H9 (cell line): ENCODE measurements at regions not wholly inside any gene's neighbourhood (a gene's known extent, or its start where the extent isn't known, plus 50 kb on each side); places are given as distances from the start of the nearest gene placed in this dataset.

ENCODE experiments used
- DNase-seq: peaks from one replicate; pipeline ENCODE4 v3.0.0-alpha.2; 2017
- H2AFZ ChIP-seq: one replicate; pipeline ENCODE4 v1.6.1; 2013; ENCODE audit warnings: mild to moderate bottlenecking, low read length, control low read depth, moderate library complexity
- H2AK5ac ChIP-seq: 2 replicates; pipeline ENCODE4 v1.6.1; 2013; ENCODE audit warnings: low read length, control low read depth, mixed read lengths; ENCODE audit not compliant: insufficient read length
- H2BK120ac ChIP-seq: one replicate; pipeline ENCODE4 v1.6.1; 2013; ENCODE audit warnings: low read depth, mild to moderate bottlenecking, low read length, control low read depth, inconsistent platforms; ENCODE audit not compliant: poor library complexity, severe bottlenecking
- H2BK12ac ChIP-seq: 2 replicates; pipeline ENCODE4 v1.6.1; 2013; ENCODE audit warnings: low read length, control low read depth, mixed read lengths, low read depth; ENCODE audit not compliant: insufficient read length
- H2BK15ac ChIP-seq: 2 replicates; pipeline ENCODE4 v1.6.1; 2013; ENCODE audit warnings: low read depth, low read length, control low read depth
- H2BK20ac ChIP-seq: one replicate; pipeline ENCODE4 v1.6.1; 2013; ENCODE audit warnings: low read depth, mild to moderate bottlenecking, low read length, control low read depth, inconsistent platforms; ENCODE audit not compliant: poor library complexity, severe bottlenecking
- H2BK5ac ChIP-seq: 2 replicates; pipeline ENCODE4 v1.6.1; 2013; ENCODE audit warnings: low read length, control low read depth, mixed read lengths; ENCODE audit not compliant: insufficient read length
- H3K14ac ChIP-seq: 2 replicates; pipeline ENCODE4 v1.6.1; 2013; ENCODE audit warnings: low read length, control low read depth; ENCODE audit not compliant: insufficient read depth
- H3K18ac ChIP-seq: 2 replicates; pipeline ENCODE4 v1.6.1; 2013; ENCODE audit warnings: low read depth, mild to moderate bottlenecking, mixed read lengths, low read length, control low read depth; ENCODE audit not compliant: insufficient read length
- H3K23ac ChIP-seq: 2 replicates; pipeline ENCODE4 v1.6.1; 2013; ENCODE audit warnings: low read length, control low read depth, mixed read lengths, low read depth; ENCODE audit not compliant: insufficient read length
- H3K23me2 ChIP-seq: 2 replicates; pipeline ENCODE4 v1.6.1; 2013; ENCODE audit warnings: low read depth, mild to moderate bottlenecking, mixed read lengths, low read length, control low read depth; ENCODE audit not compliant: insufficient read length, poor library complexity, severe bottlenecking
- H3K27ac ChIP-seq: 2 replicates; pipeline ENCODE4 v1.5.1; 2013; ENCODE audit warnings: low read length, control low read depth, mixed read lengths, low read depth; ENCODE audit not compliant: insufficient read length
- H3K27me3 ChIP-seq: 2 replicates; pipeline ENCODE4 v1.6.1; 2013; ENCODE audit warnings: low read length, control low read depth, inconsistent platforms; ENCODE audit not compliant: insufficient read depth
- H3K4ac ChIP-seq: 2 replicates; pipeline ENCODE4 v1.6.1; 2013; ENCODE audit warnings: low read depth, mild to moderate bottlenecking, control low read depth, inconsistent platforms, low read length, moderate library complexity
- H3K4me1 ChIP-seq: 2 replicates; pipeline ENCODE4 v1.6.1; 2013; ENCODE audit warnings: low read length, control low read depth, inconsistent platforms; ENCODE audit not compliant: insufficient read depth
- H3K4me2 ChIP-seq: 2 replicates; pipeline ENCODE4 v1.6.1; 2013; ENCODE audit warnings: low read length, control low read depth, mixed read lengths; ENCODE audit not compliant: insufficient read length, insufficient read depth
- H3K56ac ChIP-seq: 2 replicates; pipeline ENCODE4 v1.6.1; 2013; ENCODE audit warnings: low read depth, mild to moderate bottlenecking, mixed read lengths, low read length, control low read depth; ENCODE audit not compliant: insufficient read length
- H3K79me1 ChIP-seq: 2 replicates; pipeline ENCODE4 v1.6.1; 2013; ENCODE audit warnings: low read depth, mild to moderate bottlenecking, moderate library complexity, low read length, control low read depth, inconsistent platforms; ENCODE audit not compliant: insufficient read depth, poor library complexity, severe bottlenecking
- H3K79me2 ChIP-seq: 2 replicates; pipeline ENCODE4 v1.6.1; 2013; ENCODE audit warnings: low read length, control low read depth, inconsistent platforms; ENCODE audit not compliant: insufficient read depth
- H3K9ac ChIP-seq: 2 replicates; pipeline ENCODE4 v1.6.1; 2013; ENCODE audit warnings: low read length, control low read depth, mixed read lengths; ENCODE audit not compliant: insufficient read length; ENCODE audit errors: extremely low read depth
- H3K9me3 ChIP-seq: one replicate; pipeline ENCODE4 v1.6.1; 2013; ENCODE audit warnings: low read depth, low read length, inconsistent platforms; ENCODE audit not compliant: control insufficient read depth
- H3T11ph ChIP-seq: one replicate; pipeline ENCODE4 v1.6.1; 2013; ENCODE audit warnings: mild to moderate bottlenecking, low read length, control low read depth, inconsistent platforms
- H4K20me1 ChIP-seq: one replicate; pipeline ENCODE4 v1.6.1; 2013; ENCODE audit not compliant: control insufficient read depth, insufficient read length, insufficient read depth
- H4K5ac ChIP-seq: 2 replicates; pipeline ENCODE4 v1.6.1; 2013; ENCODE audit warnings: low read depth, mild to moderate bottlenecking, mixed read lengths, low read length, control low read depth; ENCODE audit not compliant: insufficient read length
- H4K8ac ChIP-seq: replicated peaks from 2 replicates; pipeline ENCODE4 v1.6.1; 2013; ENCODE audit warnings: low read length, control low read depth, mixed read lengths, low read depth; ENCODE audit not compliant: insufficient read length
- H4K91ac ChIP-seq: 2 replicates; pipeline ENCODE4 v1.6.1; 2013; ENCODE audit warnings: low read depth, mild to moderate bottlenecking, moderate library complexity, mixed read lengths, low read length, control low read depth; ENCODE audit not compliant: insufficient read length
- H3K27ac Mint-ChIP-seq, 3 experiments: 2 replicates in 2 of 3; 3 replicates in 1 of 3; pipeline ENCODE4 v1.8.0; 2020 to 2021; ENCODE audit warnings: mixed read lengths in 3 of 3, mild to moderate bottlenecking in 1 of 3, moderate library complexity in 1 of 3
- H3K27me3 Mint-ChIP-seq: 2 replicates; pipeline ENCODE4 v1.8.0; 2021; ENCODE audit warnings: low read depth, mild to moderate bottlenecking, moderate library complexity, mixed read lengths
- H3K36me3 Mint-ChIP-seq, 3 experiments: 2 replicates in 2 of 3; 3 replicates in 1 of 3; pipeline ENCODE4 v1.8.0; 2020 to 2021; ENCODE audit warnings: low read depth in 3 of 3, mixed read lengths in 3 of 3; ENCODE audit not compliant: insufficient read depth in 1 of 3
- H3K4me1 Mint-ChIP-seq, 2 experiments: 2 replicates each; pipeline ENCODE4 v1.8.0; 2020; ENCODE audit warnings: mixed read lengths in 2 of 2
- H3K4me3 Mint-ChIP-seq, 2 experiments: 2 replicates in 1 of 2; 3 replicates in 1 of 2; pipeline ENCODE4 v1.8.0; 2020 to 2021; ENCODE audit warnings: mild to moderate bottlenecking in 2 of 2, mixed read lengths in 2 of 2, moderate library complexity in 1 of 2
- H3K9me3 Mint-ChIP-seq, 2 experiments: 2 replicates in 1 of 2; 3 replicates in 1 of 2; pipeline ENCODE4 v1.8.0; 2020; ENCODE audit warnings: mild to moderate bottlenecking in 2 of 2, mixed read lengths in 2 of 2, moderate library complexity in 1 of 2
- CTCF ChIP-seq: fragments of 200-600 bp; sonication (generic); conservative IDR thresholded peaks from 3 replicates; pipeline ENCODE4 v1.8.0; 2021; ENCODE audit warnings: antibody characterized with exemption, mild to moderate bottlenecking
- WGBS: extraction: QIAGEN DNeasy Blood & Tissue Kit; methylation state at CpG from one replicate; pipeline ENCODE4 v1.1.7; 2013; ENCODE audit warnings: missing lambda C conversion rate, low lambda C conversion rate, mixed read lengths; ENCODE audit not compliant: insufficient read length; ENCODE audit errors: extremely low coverage; 5-methylcytosine and 5-hydroxymethylcytosine counted together

GRCh38 chr9:79120941-79121340 is 450.8 kb upstream of the TLE4 start:
- Histone ChIP-seq H2BK12ac (no peak overlapping the region), H2AK5ac (no peak overlapping the region), H4K5ac (no peak overlapping the region), H3K9me3 (no peaks in the 10 kb centered on the region), H4K20me1 (no peaks in the 10 kb centered on the region), H3K27me3 (no peaks in the 10 kb centered on the region), H3K23ac (no peak overlapping the region), H3K18ac (no peak overlapping the region), H4K8ac (no peak overlapping the region), H2BK20ac (no peak overlapping the region), H2AFZ (no peak overlapping the region), H3K14ac (no peak overlapping the region), H3T11ph (no peak overlapping the region), H3K79me1 (no peaks in the 10 kb centered on the region), H3K4me2 (no peak overlapping the region), H3K9ac (no peak overlapping the region), H3K79me2 (no peaks in the 10 kb centered on the region), H3K4me1 (no peaks in the 10 kb centered on the region), H4K91ac (no peak overlapping the region), H3K56ac (no peak overlapping the region), H2BK120ac (no peak overlapping the region), H2BK15ac (no peak overlapping the region), H2BK5ac (no peak overlapping the region), H3K23me2 (no peaks in the 10 kb centered on the region), H3K4ac (no peak overlapping the region), H3K27ac (no peak overlapping the region)
- Mint-ChIP-seq H3K27ac (no peak overlapping the region; a peak in 1 of 7 replicates), H3K9me3 (no peaks in the 10 kb centered on the region), H3K4me3 (no peak overlapping the region), H3K4me1 (peaks cover 9 to 10% of the 10 kb centered on the region in 2 experiments), H3K36me3 (no peaks in the 10 kb centered on the region), H3K27me3 (peaks cover 6% of the 10 kb centered on the region)
- no CpG with 5 or more reads among the region's 2 CpGs for WGBS
- no peak for TF ChIP-seq CTCF
- DNase-seq: no peak
